Kidney (tissue), 13 donors: ENCODE measurements at regions not wholly inside any gene's neighbourhood (a gene's known extent, or its start where the extent isn't known, plus 50 kb on each side); places are given as distances from the start of the nearest gene placed in this dataset.

ENCODE experiments used
- DNase-seq, 5 donors: peaks; one replicate each; pipeline ENCODE4 v3.0.0-alpha.2; 2013 to 2020
- FAIRE-seq: peaks from 2 replicates; lab custom pipeline; 2012; peaks lifted over from hg19 to GRCh38; lab: Jason Lieb, UNC
- H3K27ac ChIP-seq, 2 donors: one replicate each; pipeline ENCODE4 v1.7.0; 2013; ENCODE audit warnings: low read depth in 2 of 2, low read length in 2 of 2, inconsistent platforms in 1 of 2
- H3K27me3 ChIP-seq: one replicate; pipeline ENCODE4 v1.7.1; 2013; ENCODE audit warnings: low read length, inconsistent platforms; ENCODE audit not compliant: control insufficient read depth, insufficient read depth
- H3K36me3 ChIP-seq, 3 donors: one replicate each; pipeline versions ENCODE4 v1.7.0 to v1.7.1; 2013; ENCODE audit warnings: low read length in 3 of 3, control low read depth in 1 of 3, inconsistent platforms in 1 of 3; ENCODE audit not compliant: insufficient read depth in 3 of 3, control insufficient read depth in 2 of 3
- H3K4me1 ChIP-seq, 3 donors: one replicate each; pipeline versions ENCODE4 v1.7.0 to v1.7.1; 2013; ENCODE audit warnings: low read length in 3 of 3, inconsistent platforms in 1 of 3, low read depth in 1 of 3; ENCODE audit not compliant: control insufficient read depth in 2 of 3, insufficient read depth in 2 of 3
- H3K4me3 ChIP-seq, 3 donors: one replicate each; pipeline versions ENCODE4 v1.7.0 to v1.8.1; 2013; ENCODE audit warnings: low read length in 3 of 3, control low read depth in 1 of 3, inconsistent platforms in 1 of 3
- H3K9ac ChIP-seq, 3 donors: one replicate each; pipeline versions ENCODE4 v1.7.0 to v1.7.1; 2013; ENCODE audit warnings: low read length in 3 of 3, control low read depth in 1 of 3, inconsistent platforms in 1 of 3
- H3K9me3 ChIP-seq, 3 donors: one replicate each; pipeline versions ENCODE4 v1.7.0 to v1.7.1; 2013; ENCODE audit warnings: low read length in 3 of 3, control low read depth in 1 of 3, inconsistent platforms in 1 of 3; ENCODE audit not compliant: control insufficient read depth in 2 of 3, insufficient read depth in 1 of 3
- intact Hi-C: fragments of 100-400 bp; cut with DNase I; formaldehyde crosslinking; loops from one replicate; pipeline ENCODE4 v1.11.1; 2022
- TF ChIP-seq, protein P1 (sequence below): IDR thresholded peaks from 3 replicates; pipeline ENCODE4 v1.5.1; 2012; ENCODE audit warnings: mild to moderate bottlenecking, moderate library complexity, borderline replicate concordance; ENCODE audit not compliant: insufficient read depth; ENCODE audit errors: extremely low read depth
- donor health status: control.
- donor health status: control.
- donor health status: control.
- donor health status: control.
- donor health status: control.
- donor health status: DM: yes; HTN: yes; CAD: no.
- donor health status: Normal renal cell carcinoma (clear cell type).

DNA sequence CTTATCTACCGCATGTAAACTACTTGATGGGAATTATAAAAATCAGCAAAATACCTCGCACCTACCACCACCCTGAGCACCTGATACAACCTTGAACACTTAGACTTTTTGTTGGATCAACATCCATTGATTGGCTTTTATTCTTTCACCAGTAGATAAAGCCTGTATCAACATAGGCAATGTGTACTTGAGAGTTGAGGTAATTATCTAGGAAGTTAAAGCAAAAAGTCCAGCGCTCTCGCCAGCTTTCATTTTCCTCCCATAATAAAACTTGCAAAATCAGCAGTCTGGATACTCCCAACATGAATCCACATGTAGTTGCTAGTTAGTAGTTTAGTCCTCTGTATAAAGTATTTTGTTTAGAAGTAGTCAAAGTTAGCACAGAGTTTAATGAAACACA lies 132.0 kb upstream of the PRDM1 start:
- no peaks in the 10 kb centered on the region for H3K27me3 ChIP-seq
- no peaks in the 10 kb centered on the region for H3K9me3 ChIP-seq
- H3K27ac ChIP-seq = no peak overlapping the region
- H3K9ac ChIP-seq = no peak overlapping the region
- H3K36me3 ChIP-seq = no peaks in the 10 kb centered on the region
- TF ChIP-seq, protein P1, sequence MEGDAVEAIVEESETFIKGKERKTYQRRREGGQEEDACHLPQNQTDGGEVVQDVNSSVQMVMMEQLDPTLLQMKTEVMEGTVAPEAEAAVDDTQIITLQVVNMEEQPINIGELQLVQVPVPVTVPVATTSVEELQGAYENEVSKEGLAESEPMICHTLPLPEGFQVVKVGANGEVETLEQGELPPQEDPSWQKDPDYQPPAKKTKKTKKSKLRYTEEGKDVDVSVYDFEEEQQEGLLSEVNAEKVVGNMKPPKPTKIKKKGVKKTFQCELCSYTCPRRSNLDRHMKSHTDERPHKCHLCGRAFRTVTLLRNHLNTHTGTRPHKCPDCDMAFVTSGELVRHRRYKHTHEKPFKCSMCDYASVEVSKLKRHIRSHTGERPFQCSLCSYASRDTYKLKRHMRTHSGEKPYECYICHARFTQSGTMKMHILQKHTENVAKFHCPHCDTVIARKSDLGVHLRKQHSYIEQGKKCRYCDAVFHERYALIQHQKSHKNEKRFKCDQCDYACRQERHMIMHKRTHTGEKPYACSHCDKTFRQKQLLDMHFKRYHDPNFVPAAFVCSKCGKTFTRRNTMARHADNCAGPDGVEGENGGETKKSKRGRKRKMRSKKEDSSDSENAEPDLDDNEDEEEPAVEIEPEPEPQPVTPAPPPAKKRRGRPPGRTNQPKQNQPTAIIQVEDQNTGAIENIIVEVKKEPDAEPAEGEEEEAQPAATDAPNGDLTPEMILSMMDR = no peak
- H3K4me1 ChIP-seq = no peaks in the 10 kb centered on the region
- FAIRE-seq = no peak
- no peak overlapping the region for H3K4me3 ChIP-seq
- DNase-seq = no peak
- intact Hi-C loops = no loop called here

DNA sequence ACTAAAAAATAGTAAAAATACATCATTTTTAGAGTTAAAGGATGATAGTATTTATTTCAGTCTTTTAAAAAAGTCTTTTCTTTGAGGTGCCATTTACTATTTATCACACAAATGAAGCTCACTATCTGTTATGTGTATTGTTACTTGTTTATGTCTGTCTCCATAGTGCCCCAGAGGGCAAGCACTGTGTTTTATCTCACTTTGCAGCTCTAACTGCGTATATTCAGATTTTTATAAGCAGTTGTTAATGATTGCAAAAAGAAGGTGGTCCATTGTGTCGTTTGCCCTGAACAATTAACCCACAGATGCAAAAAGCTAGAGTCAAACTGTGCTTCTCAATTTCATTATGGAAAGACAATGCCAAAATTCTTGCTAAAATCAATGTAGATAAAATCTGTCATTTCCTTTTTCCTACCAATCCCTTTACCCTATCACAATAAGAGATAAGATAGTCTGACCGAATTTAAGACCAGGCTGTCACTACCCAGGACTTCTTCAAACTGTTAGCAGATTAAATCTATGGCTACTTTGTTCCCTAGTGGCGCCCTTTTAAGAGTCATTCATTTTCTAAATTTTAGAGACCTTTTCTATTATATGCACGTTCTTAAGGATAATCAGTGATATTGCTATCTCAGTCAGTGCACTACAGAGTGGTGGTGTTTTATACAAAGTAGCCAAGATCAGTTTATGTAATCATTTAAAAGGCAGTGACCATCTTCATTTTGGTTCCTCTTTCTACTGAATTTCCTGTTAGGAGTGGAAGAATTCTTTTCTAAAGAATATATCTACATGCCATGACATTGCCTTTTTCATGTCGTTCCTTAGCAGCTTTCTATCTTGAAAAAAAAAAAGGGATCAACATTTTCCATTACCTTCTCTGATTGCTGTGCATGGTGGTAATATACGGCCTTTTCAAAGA lies 133.1 kb upstream of the PRDM1 start:
- DNase-seq (no peak), FAIRE-seq (no peak)
- TF ChIP-seq, protein P1 = no peak
- H3K27ac ChIP-seq = no peak overlapping the region
- no peaks in the 10 kb centered on the region for H3K27me3 ChIP-seq
- intact Hi-C loops = no loop called here
- H3K4me1 ChIP-seq = no peaks in the 10 kb centered on the region
- no peak overlapping the region for H3K9ac ChIP-seq
- no peaks in the 10 kb centered on the region for H3K36me3 ChIP-seq
- H3K9me3 ChIP-seq = no peaks in the 10 kb centered on the region
- H3K4me3 ChIP-seq = no peak overlapping the region

DNA sequence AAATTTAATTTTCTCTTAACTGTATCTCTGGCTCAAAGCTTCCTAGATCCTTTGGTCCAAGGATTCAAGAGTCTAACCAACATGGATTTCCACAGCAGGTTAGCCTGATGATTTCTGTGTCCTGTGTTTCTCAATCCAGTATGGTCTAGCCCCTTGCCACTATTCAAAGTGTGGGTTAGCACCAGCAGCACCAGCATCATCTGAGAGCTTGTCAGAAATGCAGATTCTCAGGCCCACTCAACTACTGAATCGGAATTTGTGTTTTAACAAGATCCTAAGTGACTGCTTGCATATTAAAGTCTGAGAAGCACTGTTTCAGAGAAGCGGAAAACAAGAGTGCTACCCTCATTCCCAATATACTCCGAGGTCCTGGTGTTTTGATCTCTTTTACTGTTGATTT lies 133.8 kb upstream of the PRDM1 start:
- H3K4me1 ChIP-seq = no peaks in the 10 kb centered on the region
- no peaks in the 10 kb centered on the region for H3K36me3 ChIP-seq
- intact Hi-C loops = no loop called here
- H3K27ac ChIP-seq = no peak overlapping the region
- TF ChIP-seq, protein P1 = no peak
- no peaks in the 10 kb centered on the region for H3K9me3 ChIP-seq
- H3K4me3 ChIP-seq = no peak overlapping the region
- FAIRE-seq (no peak), DNase-seq (no peak)
- no peaks in the 10 kb centered on the region for H3K27me3 ChIP-seq
- no peak overlapping the region for H3K9ac ChIP-seq

DNA sequence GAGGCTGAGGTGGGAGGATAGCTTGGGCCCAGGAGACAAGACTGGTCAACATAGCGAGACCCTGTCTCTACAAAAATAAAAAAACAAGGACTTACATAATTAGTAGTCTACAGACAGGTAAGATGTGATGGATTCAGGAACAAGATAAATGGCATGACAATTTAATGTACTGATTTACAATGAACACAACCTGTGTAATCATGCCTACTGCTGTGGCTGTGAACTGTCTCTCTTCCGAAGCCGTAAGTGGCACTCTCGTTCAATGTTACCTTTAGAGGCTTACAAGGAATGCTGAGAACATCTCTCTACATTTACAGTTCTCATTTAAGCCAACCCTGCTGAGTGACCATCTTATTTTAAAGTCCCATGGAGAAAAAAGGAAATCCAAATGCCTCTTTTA lies 134.8 kb upstream of the PRDM1 start:
- no peaks in the 10 kb centered on the region for H3K4me1 ChIP-seq
- DNase-seq = no peak
- intact Hi-C loops = no loop called here
- H3K9ac ChIP-seq = no peak overlapping the region
- no peaks in the 10 kb centered on the region for H3K9me3 ChIP-seq
- H3K27ac ChIP-seq = no peak overlapping the region
- no peak overlapping the region for H3K4me3 ChIP-seq
- TF ChIP-seq, protein P1 = no peak
- FAIRE-seq = no peak
- H3K36me3 ChIP-seq = no peaks in the 10 kb centered on the region
- H3K27me3 ChIP-seq = no peaks in the 10 kb centered on the region
